ENCODE measurements at regions not wholly inside any gene's neighbourhood (a gene's known extent, or its start where the extent isn't known, plus 50 kb on each side); places are given as distances from the start of the nearest gene placed in this dataset.
"Not testable (repeated sequence)": the region's sequence is repeated elsewhere in the genome, so short reads cannot be mapped to it uniquely, and the experiment has no call there.

DNA sequence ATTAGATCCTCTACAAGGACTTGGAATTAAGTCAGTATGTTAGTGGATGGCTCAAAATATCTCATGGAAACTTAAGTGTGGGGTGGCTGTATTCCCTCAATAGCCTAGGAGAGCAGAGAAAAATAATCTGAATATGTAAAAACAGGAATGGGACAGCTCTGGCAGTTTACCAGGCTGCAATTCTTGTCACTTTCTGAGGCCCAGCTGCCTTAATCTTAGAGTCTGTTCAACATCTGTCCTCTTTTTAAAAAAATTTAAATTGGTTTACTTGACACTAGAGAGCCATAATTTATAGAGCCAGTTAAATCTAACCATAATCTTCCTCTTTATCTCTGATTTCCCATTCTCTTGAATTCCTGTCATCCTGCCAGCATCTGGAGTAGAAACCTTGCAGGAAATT is 109.2 kb upstream of the CXCL13 start:
- FAIRE-seq (no peak), DNase-seq (ENCODE audit: low spot score in 2 of 2) (no peak)

DNA sequence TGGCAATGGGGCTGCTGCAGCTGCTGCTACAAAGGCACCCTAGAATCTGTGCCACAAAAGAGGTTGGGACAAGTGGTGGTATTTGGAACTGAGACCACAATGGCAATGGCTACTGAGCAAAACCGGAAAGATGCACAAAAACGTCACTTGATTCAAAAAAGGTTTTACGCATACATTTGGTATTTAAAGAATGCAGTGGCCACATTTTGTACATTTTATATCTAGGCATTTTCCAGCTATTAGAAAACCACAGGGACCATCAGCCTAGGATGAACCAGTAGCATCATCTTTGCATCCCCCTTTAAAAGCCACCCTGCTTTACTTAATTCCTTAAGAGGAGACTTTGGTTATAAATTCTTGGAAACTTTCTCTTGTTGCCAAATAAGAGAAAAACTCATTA is 104.8 kb upstream of the CXCL13 start:
- DNase-seq (ENCODE audit: low spot score in 2 of 2) (no peak), FAIRE-seq (no peak)

DNA sequence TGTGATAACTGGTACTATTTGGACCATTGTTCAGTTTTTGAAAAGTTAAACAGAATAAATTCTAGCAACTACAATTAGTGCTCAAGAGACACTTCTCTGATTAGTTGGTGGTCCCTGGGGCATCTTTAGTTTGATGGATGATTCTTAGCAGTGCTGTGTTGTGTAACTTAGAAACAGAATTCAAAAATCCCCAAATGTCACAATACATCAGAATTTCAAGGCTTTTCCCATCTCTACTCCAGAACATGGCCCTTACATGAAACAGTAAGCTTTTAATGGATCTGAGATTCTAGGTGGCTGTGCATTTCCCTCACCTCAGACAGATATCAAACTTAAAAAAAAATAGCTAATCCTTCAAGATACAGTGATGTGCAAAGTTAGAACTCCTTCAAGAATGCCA is 104.4 kb upstream of the CXCL13 start:
- FAIRE-seq (no peak), DNase-seq (ENCODE audit: low spot score in 2 of 2) (no peak)

DNA sequence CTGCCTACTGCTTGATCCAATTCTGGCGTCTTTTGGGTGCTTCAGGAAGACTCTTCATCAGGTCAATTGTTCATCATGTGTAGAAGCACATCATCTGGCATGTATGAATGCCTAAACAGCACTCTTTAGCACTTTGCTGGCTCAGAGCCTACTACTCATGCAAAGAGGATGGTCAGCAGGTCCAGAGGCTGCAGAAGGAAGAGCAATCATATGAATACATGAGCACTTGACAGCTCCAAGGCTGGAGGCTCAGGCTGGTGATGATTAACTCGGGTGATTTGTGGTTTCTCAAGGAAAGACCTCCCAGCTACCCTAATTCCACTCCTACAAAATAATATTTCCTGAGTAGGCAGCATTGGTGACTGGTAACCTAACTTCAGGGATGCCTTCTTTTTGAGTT is 103.8 kb upstream of the CXCL13 start:
- FAIRE-seq (no peak), DNase-seq (ENCODE audit: low spot score in 2 of 2) (no peak)

DNA sequence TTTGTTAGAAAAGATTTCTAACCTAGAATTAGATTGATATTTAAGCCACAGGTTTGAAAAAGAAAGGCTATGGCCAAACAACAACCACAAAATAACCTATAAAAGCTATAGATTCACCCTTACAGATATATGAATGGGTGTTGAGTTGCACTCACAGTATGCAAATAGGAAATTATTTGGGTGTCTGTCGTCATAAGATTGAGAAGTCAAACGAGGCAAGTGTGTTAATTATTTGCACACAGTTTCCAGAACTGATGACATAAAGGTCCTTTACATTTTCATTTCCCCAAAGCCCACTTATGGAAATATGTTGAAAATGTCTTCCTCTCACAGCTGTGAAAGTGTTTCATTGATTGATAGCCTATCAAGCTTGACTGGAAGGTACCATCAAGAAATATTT is 101.2 kb upstream of the CXCL13 start:
- DNase-seq (ENCODE audit: low spot score in 2 of 2) (no peak), FAIRE-seq (no peak)

DNA sequence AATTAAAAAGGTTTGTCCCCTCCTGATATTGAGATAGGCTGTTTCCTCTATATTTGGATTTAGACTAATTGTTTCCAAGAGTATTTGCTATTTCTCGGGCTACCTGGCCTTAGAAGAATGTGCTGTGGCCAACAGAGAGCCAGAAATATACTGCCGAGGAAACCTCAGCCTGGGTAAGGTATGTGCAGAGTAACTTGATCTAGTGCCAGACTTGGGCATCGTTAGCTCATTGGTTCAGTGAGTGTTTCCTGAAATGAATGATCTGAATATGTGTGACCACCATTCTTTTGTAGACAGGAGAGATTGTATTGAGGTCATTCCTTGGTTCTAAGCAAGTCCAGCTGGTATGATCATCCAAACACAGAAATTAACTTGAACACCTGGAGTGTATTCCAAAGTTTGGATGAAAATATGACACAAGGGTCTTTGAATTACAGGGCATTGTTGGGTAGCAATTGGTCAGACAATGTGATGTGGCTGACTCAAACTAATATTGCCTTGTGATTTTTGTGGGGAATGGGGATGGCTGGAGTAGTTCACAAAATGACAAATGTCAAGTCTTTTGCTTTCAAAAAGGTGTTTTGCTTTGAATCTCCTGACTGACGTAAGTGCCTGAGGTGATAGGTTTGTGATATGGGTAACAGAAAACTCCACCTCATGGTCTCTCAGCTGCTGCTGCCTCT is 100.2 kb upstream of the CXCL13 start:
- FAIRE-seq: no peak
- no peak for DNase-seq (ENCODE audit: low spot score in 2 of 2)

DNA sequence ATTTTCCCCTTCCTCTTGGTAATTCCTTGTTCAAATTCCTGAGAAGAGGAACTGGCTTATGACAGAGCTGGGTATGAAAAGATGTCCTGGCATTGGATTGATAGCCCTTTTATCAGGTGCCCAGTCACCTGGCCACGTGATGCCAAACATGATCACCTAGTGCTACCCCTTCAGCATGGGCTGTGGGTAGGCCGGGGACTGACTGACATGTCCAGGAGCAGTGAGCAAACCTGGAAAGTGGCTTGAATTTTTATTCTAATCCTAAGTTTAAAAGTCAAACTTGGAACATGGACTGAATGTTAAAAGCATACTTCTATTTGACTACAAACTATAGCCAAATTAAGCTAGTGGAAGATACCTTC is 99.7 kb upstream of the CXCL13 start:
- FAIRE-seq (no peak), DNase-seq (ENCODE audit: low spot score in 2 of 2) (no peak)

DNA sequence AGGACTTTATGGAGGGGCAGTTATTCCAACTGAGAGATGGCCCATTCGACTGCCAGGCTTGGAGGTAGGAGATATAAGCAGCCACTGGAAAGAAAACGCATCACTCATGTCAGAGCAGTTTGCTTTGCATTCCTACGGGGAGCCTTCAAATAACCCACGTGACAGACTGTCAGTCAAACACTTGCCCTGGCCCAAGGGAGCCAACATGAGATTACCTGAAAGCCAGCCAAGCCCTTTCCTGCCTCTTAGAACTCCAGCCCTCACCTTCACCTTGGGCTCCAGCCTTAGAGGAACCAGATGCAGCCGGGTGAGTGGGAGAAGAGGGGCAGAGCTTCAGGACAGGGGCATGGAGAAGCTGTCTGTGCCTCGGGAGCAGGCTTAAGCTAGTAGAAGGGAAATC is 95.3 kb upstream of the CXCL13 start:
- DNase-seq (ENCODE audit: low spot score in 2 of 2) (no peak), FAIRE-seq (no peak)

DNA sequence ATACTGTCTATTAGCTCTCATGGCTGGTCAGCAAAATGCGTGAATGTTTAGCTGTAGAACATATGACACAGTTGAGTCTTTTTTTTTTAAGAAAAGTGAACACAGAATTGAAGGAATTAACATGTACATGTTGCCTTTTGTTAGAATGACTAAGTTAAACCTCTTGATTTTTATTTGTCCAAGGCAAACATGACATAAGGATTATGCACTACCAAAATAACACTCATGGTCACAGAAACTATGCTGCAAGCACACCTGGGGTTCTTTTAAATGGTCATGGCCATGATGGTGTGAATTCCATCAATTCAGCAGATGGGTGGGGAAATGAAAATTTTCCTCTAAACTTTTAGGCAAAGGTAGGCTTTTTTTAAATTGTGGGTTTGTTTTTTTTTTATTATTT is 80.1 kb upstream of the CXCL13 start:
- no peak for FAIRE-seq

DNA sequence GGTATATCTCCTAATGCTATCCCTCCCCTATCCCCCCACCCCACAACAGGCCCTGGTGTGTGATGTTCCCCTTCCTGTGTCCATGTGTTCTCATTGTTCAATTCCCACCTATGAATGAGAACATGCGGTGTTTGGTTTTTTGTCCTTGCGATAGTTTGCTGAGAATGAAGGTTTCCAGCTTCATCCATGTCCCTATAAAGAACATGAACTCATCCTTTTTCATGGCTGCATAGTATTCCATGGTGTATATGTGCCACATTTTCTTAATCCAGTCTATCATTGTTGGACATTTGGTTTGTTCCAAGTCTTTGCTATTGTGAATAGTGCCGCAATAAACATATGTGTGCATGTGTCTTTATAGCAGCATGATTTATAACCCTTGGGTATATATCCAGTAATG is 77.7 kb upstream of the CXCL13 start:
- not testable (repeated sequence) for FAIRE-seq; DNase-seq (ENCODE audit: low spot score in 2 of 2)

More for the DNA sequence above, 80.1 kb upstream of the CXCL13 start:
- no peak for DNase-seq (ENCODE audit: low spot score in 2 of 2)

DNA sequence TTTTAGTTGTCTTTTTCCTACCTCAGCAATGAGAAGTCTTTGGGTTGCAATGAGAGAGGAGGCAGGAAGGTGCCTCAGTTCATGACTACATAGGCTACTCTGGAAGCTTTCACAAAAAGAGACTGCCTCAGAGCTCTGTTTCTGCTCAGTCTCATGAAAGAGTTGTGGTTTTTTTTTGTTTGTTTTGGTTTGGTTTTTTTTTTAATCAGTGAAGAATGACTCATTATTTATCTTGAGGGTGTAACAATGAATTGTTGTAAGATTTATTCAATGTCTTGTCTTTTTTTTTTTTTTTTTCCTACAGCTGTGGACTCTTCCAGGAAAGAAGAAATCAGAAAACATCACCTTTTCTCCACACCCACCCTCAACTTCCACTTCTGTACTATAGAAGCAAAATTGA is 67.5 kb upstream of the CXCL13 start:
- DNase-seq (ENCODE audit: low spot score in 2 of 2) (no peak), FAIRE-seq (no peak)

DNA sequence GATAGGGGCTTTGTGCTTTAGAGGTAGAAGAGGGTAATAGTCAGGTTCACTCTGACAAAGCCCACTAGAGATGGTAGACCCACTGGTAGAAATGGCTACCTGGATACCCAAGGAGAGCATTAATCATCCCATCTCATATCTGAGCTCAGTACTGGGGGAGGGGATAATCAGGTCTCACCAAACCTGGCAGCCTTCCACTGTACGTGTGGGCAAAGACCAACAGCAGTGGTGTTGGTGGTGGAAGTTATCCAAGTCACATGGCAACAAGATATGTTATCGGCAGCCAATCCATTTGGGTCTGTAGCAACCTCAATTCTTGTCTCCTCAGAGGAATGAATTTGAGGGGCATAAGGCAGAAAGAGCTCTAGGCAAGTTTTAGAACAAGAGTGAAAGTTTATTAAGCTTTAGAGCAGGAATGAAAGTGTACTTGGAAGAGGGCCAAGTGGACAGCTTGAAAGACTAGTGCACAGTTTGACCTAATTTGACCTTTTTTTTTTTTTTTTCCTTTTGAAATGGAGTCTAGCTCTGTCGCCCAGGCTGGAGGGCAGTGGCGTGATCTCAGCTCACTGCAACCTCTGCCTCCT is 67.0 kb upstream of the CXCL13 start:
- no peak for DNase-seq (ENCODE audit: low spot score in 2 of 2)
- FAIRE-seq: no peak

Data from frontal cortex (tissue), 3 donors.